Fibroblast of skin of back (primary cell): ENCODE measurements at regions not wholly inside any gene's neighbourhood (a gene's known extent, or its start where the extent isn't known, plus 50 kb on each side); places are given as distances from the start of the nearest gene placed in this dataset.
"Not testable (repeated sequence)": the region's sequence is repeated elsewhere in the genome, so short reads cannot be mapped to it uniquely, and the experiment has no call there.

ENCODE experiments used
- DNase-seq: peaks from one replicate; pipeline ENCODE4 v3.0.0-alpha.2; 2013

GRCh38 chr20:55678970-55679667, 326.2 kb downstream of the CBLN4 start:
- DNase-seq = no peak

GRCh38 chr20:55678126-55678525, 327.2 kb downstream of the CBLN4 start:
- DNase-seq = no peak

GRCh38 chr20:55677011-55677410, 328.3 kb downstream of the CBLN4 start:
- no peak for DNase-seq

GRCh38 chr20:55676097-55676496, 329.2 kb downstream of the CBLN4 start:
- DNase-seq = no peak

GRCh38 chr20:55668631-55669030, 336.7 kb downstream of the CBLN4 start:
- no peak for DNase-seq

- no peak for DNase-seq
Measured at GRCh38 chr20:55667955-55668354, 337.4 kb downstream of the CBLN4 start.

GRCh38 chr20:55667024-55667423, 338.3 kb downstream of the CBLN4 start:
- DNase-seq = no peak

GRCh38 chr20:55656231-55656775, 349.0 kb downstream of the CBLN4 start:
- no peak for DNase-seq

- no peak for DNase-seq
Measured at GRCh38 chr20:55650657-55651360, 354.5 kb downstream of the CBLN4 start.

GRCh38 chr20:55649254-55649653, 356.1 kb downstream of the CBLN4 start:
- peak; percentile 32 for DNase-seq

- DNase-seq = no peak
Measured at GRCh38 chr20:55646851-55647250, 358.5 kb downstream of the CBLN4 start.

GRCh38 chr20:55641497-55641896, 363.8 kb downstream of the CBLN4 start:
- DNase-seq = no peak

- no peak for DNase-seq
Measured at GRCh38 chr20:55635870-55636269, 369.4 kb downstream of the CBLN4 start.

- no peak for DNase-seq
Measured at GRCh38 chr20:55632592-55632991, 372.7 kb downstream of the CBLN4 start.

- DNase-seq = not testable (repeated sequence)
Measured at GRCh38 chr20:55629143-55629542, 376.2 kb downstream of the CBLN4 start.

GRCh38 chr20:55626716-55627115, 378.6 kb downstream of the CBLN4 start:
- no peak for DNase-seq

GRCh38 chr20:55616367-55616766, 389.0 kb downstream of the CBLN4 start:
- DNase-seq = no peak

- DNase-seq = no peak
Measured at GRCh38 chr20:55615818-55616217, 389.5 kb downstream of the CBLN4 start.

- DNase-seq = no peak
Measured at GRCh38 chr20:55614220-55614757, 391.0 kb downstream of the CBLN4 start.

GRCh38 chr20:55610756-55611155, 394.6 kb downstream of the CBLN4 start:
- no peak for DNase-seq

GRCh38 chr20:55605594-55605993, 399.7 kb downstream of the CBLN4 start:
- no peak for DNase-seq

- peak; percentile 76 for DNase-seq
Measured at GRCh38 chr20:55597526-55597925, 407.8 kb downstream of the CBLN4 start.

- DNase-seq = peak; percentile 6
Measured at GRCh38 chr20:55596431-55596830, 408.9 kb downstream of the CBLN4 start.

- DNase-seq = no peak
Measured at GRCh38 chr20:55592866-55593265, 412.5 kb downstream of the CBLN4 start.
